ENCODE measurements at regions not wholly inside any gene's neighbourhood (a gene's known extent, or its start where the extent isn't known, plus 50 kb on each side); places are given as distances from the start of the nearest gene placed in this dataset.

GRCh38 chr20:50247196-50248094 lies 56.8 kb downstream of the CEBPB start:
- H3K9ac ChIP-seq (ENCODE audit: low read depth, low read length, poor library complexity, severe bottlenecking), result no peak overlapping the region

GRCh38 chr20:50248104-50248641 lies 57.5 kb downstream of the CEBPB start:
- no peaks in the 10 kb centered on the region for H3K79me2 ChIP-seq (ENCODE audit: insufficient read depth, low read length)
- no peak overlapping the region for H3K9ac ChIP-seq (ENCODE audit: low read depth, low read length, poor library complexity, severe bottlenecking)
- H3K4me1 ChIP-seq (ENCODE audit: insufficient read depth, low read length, poor library complexity, severe bottlenecking), result no peaks in the 10 kb centered on the region
- no peaks in the 10 kb centered on the region for H3K9me2 ChIP-seq (replicated peaks; ENCODE audit: low read depth, low read length)
- no peaks in the 10 kb centered on the region for H3K27me3 ChIP-seq (ENCODE audit: insufficient read depth, low read length, poor library complexity, severe bottlenecking)
- no peaks in the 10 kb centered on the region for H3K36me3 ChIP-seq (ENCODE audit: insufficient read depth, low read length)
- no peak overlapping the region for H3K4me3 ChIP-seq (ENCODE audit: low read length, poor library complexity, severe bottlenecking)
- TF ChIP-seq CTCF (conservative IDR thresholded peaks at IDR 0.05; ENCODE audit: low read length) (no peak), EZH2phosphoT487 (IDR thresholded peaks at IDR 0.05; ENCODE audit: borderline replicate concordance) (no peak)
- H4K20me1 ChIP-seq (ENCODE audit: insufficient read depth, low read length, poor library complexity, severe bottlenecking), result no peaks in the 10 kb centered on the region
- H3F3A ChIP-seq (ENCODE audit: low read depth), result no peaks in the 10 kb centered on the region
- no peak overlapping the region for H2AFZ ChIP-seq (ENCODE audit: low read length)
- no peak overlapping the region for H3K4me2 ChIP-seq (ENCODE audit: low read depth, low read length, poor library complexity, severe bottlenecking)
- no peaks in the 10 kb centered on the region for H3K9me3 ChIP-seq (ENCODE audit: insufficient read depth, low read depth, low read length)

More at GRCh38 chr20:50247196-50248094, 56.8 kb downstream of the CEBPB start:
- H3K9me2 ChIP-seq (replicated peaks; ENCODE audit: low read depth, low read length), result no peaks in the 10 kb centered on the region
- H3K4me3 ChIP-seq (ENCODE audit: low read length, poor library complexity, severe bottlenecking), result no peak overlapping the region
- no peaks in the 10 kb centered on the region for H3F3A ChIP-seq (ENCODE audit: low read depth)
- no peak overlapping the region for H3K4me2 ChIP-seq (ENCODE audit: low read depth, low read length, poor library complexity, severe bottlenecking)
- no peaks in the 10 kb centered on the region for H3K36me3 ChIP-seq (ENCODE audit: insufficient read depth, low read length)
- H2AFZ ChIP-seq (ENCODE audit: low read length), result no peak overlapping the region
- no peaks in the 10 kb centered on the region for H4K20me1 ChIP-seq (ENCODE audit: insufficient read depth, low read length, poor library complexity, severe bottlenecking)
- TF ChIP-seq CTCF (conservative IDR thresholded peaks at IDR 0.05; ENCODE audit: low read length), result no peak
- no peak for TF ChIP-seq EZH2phosphoT487 (IDR thresholded peaks at IDR 0.05; ENCODE audit: borderline replicate concordance)
- H3K9me3 ChIP-seq (ENCODE audit: insufficient read depth, low read depth, low read length), result no peaks in the 10 kb centered on the region
- no peaks in the 10 kb centered on the region for H3K27me3 ChIP-seq (ENCODE audit: insufficient read depth, low read length, poor library complexity, severe bottlenecking)
- H3K4me1 ChIP-seq (ENCODE audit: insufficient read depth, low read length, poor library complexity, severe bottlenecking), result no peaks in the 10 kb centered on the region
- no peaks in the 10 kb centered on the region for H3K79me2 ChIP-seq (ENCODE audit: insufficient read depth, low read length)

- no peak overlapping the region for H3K4me3 ChIP-seq (ENCODE audit: low read length, poor library complexity, severe bottlenecking)
- H2AFZ ChIP-seq (ENCODE audit: low read length), result no peak overlapping the region
- no peaks in the 10 kb centered on the region for H4K20me1 ChIP-seq (ENCODE audit: insufficient read depth, low read length, poor library complexity, severe bottlenecking)
- H3K9me2 ChIP-seq (replicated peaks; ENCODE audit: low read depth, low read length), result no peaks in the 10 kb centered on the region
- no peaks in the 10 kb centered on the region for H3K27me3 ChIP-seq (ENCODE audit: insufficient read depth, low read length, poor library complexity, severe bottlenecking)
- H3K36me3 ChIP-seq (ENCODE audit: insufficient read depth, low read length), result no peaks in the 10 kb centered on the region
- no peaks in the 10 kb centered on the region for H3K79me2 ChIP-seq (ENCODE audit: insufficient read depth, low read length)
- no peaks in the 10 kb centered on the region for H3F3A ChIP-seq (ENCODE audit: low read depth)
- H3K9me3 ChIP-seq (ENCODE audit: insufficient read depth, low read depth, low read length), result no peaks in the 10 kb centered on the region
- no peak overlapping the region for H3K4me2 ChIP-seq (ENCODE audit: low read depth, low read length, poor library complexity, severe bottlenecking)
- H3K9ac ChIP-seq (ENCODE audit: low read depth, low read length, poor library complexity, severe bottlenecking), result no peak overlapping the region
- no peaks in the 10 kb centered on the region for H3K4me1 ChIP-seq (ENCODE audit: insufficient read depth, low read length, poor library complexity, severe bottlenecking)
- TF ChIP-seq CTCF (conservative IDR thresholded peaks at IDR 0.05; ENCODE audit: low read length) (no peak), EZH2phosphoT487 (IDR thresholded peaks at IDR 0.05; ENCODE audit: borderline replicate concordance) (no peak)
These were observed 59.1 kb downstream of the CEBPB start for GRCh38 chr20:50249447-50250388.

Measured in Loucy (cell line).